CD1c-positive myeloid dendritic cell (primary cell): ENCODE measurements at regions not wholly inside any gene's neighbourhood (a gene's known extent, or its start where the extent isn't known, plus 50 kb on each side); places are given as distances from the start of the nearest gene placed in this dataset.

Source experiments
- DNase-seq: peaks from one replicate; pipeline ENCODE4 v3.0.0-alpha.2; 2016; ENCODE audit errors: extremely low spot score

DNA sequence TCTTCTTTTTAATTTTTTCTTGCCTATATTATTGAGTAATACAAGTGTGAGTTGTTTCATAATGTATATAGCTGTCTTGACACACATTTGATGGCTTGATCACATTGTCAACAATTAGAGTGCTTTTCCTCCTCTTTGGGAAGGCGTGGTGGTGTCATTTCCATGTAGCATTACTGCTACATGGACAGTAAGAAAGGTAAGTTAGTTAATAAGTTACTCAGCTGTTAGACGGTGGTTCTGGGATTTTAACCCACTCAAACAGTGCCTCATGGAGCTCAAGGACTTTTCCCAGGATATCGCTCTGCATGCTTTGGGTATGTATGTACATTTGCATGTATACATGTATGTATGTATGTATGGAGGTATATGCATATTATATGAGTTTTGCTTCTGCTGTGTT is 94.6 kb downstream of the HAPSTR1 start:
- no peak for DNase-seq

DNA sequence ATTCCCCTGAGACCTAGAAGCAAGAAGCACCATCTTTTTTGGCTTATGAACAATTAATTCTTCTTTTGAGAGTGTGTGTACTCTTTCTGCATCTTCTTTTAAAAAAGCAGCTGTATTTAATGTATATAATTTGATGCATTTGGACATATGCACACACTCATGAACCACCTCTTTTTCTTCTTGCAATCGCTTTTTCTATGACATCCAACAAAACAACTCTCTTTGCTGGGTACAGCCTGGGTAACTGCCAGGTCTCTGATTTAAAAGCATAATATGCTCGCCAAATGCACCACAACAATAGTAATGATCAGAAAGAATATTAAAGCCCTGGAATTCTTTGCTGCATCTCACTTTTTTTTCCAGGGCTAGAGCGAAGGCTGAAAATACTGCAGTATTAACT is 97.3 kb downstream of the HAPSTR1 start:
- DNase-seq: no peak

DNA sequence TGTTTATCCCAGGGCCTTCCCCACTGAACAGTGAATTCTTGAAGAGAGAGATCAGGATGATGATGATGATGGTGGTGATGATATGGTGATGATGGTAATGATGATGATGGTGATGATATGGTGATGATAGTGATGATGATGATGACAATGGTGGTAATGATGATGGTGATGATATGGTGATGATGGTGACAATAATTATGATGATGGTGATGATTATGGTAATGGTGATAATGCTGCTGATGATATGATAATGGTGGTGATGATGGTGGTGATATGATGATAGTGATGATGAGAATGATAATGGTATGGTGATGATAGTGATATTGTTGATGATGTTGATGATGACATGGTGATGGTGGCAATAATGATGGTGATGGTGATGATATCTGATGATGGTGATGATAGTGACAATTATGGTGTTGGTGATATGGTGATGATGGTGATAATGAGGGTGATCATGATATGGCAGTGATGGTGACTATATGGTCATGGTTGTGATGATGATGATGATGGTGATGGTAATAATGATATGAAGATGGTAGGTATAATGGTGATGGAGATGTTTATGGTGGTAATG is 99.9 kb downstream of the HAPSTR1 start:
- DNase-seq: no peak

DNA sequence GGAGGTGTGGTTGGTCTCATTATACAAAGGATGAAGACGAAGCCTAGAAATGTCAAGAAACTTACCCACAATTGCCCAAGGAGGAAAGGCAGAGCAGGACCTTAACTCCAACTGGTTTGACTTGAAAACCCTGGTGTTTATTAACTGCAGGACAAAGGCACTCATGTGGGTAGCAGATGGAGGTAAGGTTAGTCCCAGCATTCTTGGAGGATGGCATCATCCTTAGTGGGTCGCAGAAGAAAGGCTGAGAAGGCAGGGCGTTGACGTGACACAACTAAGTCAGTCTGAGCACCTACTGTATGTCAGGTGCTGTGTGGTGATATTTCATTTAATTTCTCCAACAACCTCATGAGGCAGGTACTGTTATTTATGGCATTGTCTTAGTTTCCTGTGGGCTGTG is 101.3 kb downstream of the HAPSTR1 start:
- DNase-seq: no peak

DNA sequence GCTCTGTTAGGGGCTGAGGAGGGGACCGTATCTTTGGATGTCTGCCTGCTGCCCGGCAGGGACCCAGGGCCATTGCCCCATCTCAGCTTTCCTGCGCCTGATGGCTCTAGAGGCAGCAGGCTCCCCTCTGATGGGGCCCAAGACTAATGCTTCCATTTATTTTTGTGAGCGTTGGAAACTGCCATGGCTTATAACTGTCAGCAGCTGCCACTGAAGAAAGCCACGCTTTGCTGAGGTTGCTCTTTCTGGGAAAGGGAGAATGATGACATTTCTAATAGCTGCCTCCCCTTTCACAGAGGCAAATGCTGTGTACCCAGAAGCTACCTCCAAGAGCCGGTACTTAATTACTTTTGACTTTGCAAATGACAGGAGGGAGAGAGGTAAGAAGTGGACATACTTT is 103.8 kb downstream of the HAPSTR1 start:
- DNase-seq: no peak

DNA sequence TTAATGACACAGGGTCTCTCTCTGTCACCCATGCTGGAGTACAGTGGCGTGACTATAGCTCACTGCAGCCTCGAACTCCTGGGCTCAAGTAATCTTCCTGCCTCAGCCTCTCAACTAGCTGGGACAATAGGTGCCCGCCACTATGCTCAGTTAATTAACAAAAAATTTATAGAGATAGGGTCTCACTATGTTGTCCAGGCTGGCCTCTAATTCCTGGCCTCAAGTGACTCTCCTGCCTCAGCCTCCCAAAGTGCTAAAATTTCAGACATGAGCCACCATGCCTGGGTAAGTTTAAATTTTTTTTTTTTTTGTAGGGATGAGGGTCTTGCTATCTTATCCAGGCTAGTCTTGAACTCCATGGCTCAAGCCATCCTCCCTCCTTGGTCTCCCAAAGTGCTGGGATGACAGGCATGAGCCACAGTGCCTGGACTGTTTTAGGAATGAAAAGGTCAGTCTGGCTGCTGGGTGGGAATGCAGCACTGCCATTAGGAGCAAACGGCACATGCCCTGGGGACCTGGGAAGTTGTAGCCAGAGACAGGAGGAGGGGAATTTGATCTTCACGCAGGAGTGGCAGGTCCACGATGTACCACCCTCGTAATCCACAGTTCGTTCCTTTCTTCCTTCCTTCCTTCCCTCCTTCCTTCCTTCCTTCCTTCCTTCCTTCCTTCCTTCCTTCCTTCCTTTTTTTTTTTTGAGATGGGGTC is 106.7 kb downstream of the HAPSTR1 start:
- no peak for DNase-seq

DNA sequence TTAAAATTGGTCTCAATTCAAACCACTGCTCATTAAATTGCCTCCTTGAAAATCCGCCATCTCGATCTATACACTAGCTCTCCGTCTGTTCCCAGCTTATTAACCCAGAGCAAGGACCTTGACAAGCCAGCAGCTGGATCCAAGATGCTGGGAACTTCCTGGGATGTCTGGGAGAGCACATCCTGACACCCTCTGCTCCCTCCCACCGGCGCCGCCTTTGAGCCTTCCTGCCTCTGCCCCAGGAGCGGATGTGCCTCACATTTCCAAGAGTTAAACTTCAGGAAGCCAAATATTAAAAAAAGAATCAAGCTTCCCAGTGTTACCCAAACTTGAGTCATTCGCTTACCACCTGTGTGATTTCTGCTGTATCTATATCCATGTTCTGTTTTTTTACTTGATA is 107.9 kb downstream of the HAPSTR1 start:
- DNase-seq: no peak

DNA sequence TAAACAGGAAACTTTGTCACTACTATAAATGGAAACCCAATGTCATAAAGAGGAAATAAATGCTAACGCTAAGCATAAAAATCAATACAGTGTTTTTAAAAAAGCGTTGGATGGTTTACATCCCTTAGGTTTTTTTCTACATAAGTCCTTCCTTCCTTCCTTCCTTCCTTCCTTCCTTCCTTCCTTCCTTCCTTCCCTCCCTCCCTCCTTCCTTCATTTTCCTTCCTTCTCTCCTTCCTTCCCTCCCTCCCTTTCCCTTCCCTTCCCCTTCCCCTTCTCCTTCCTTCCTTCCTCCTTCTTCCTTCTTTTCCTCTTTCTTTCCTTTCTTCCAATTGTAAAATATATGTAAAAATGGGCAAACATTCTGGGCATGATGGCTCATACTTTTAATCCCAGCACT is 108.3 kb downstream of the HAPSTR1 start:
- DNase-seq: no peak

DNA sequence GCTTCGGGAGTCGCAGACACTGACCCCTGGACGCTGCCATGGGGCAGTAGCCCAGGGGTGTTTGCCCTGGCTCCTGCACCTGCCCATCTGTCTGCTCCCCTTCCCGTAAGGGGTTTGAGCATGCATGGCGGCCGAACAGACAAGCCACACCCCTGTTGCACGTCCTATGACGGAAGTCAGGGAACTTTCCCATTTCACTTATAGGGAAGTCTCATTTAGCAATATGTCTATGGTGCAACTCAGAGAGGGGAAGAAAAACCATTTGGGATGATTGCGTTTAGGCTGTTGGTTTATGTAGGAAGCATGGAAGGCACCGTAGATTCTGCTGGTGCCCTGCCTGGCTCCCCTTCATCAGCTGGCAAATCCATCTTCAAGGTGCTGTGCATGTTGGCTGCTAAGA is 112.5 kb downstream of the HAPSTR1 start:
- DNase-seq: peak; percentile 6

DNA sequence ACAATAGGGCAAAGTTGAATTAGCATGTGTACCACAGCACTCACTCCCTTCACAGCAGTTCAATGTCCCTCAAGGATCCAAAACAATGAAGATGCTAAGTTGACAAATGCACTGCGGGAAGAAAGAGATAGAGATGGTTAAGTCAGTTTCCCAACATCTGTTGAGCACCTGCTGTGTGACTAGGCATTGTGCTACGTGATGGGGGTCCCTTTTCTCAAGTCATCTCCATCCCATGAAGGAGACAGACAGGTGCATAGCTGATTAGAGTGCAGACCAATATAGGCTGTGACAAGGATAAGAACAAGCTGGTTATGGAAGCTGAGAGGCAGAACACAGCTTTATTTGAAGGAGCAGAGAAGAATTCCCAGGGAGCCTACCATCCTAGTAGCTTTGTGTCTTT is 114.2 kb downstream of the HAPSTR1 start:
- no peak for DNase-seq

DNA sequence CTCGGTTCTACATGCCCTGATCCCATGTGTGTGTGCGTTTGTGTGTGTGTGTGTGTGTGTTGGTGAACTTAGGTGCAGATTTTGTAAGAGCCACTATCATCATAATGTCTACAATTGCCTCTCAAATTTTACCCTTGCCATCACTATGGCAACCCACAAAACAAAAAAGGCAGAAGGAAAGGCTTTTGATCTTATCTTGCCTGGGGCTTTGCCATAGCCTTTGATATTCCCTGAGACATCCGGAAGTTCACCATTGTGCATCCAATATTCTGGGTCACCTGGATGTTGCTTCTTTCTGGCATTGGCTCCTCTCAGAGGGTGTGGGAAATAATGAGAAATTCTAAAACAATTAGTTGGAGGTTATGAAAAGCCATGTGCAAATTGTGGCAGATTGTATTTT is 114.7 kb downstream of the HAPSTR1 start:
- DNase-seq: no peak

DNA sequence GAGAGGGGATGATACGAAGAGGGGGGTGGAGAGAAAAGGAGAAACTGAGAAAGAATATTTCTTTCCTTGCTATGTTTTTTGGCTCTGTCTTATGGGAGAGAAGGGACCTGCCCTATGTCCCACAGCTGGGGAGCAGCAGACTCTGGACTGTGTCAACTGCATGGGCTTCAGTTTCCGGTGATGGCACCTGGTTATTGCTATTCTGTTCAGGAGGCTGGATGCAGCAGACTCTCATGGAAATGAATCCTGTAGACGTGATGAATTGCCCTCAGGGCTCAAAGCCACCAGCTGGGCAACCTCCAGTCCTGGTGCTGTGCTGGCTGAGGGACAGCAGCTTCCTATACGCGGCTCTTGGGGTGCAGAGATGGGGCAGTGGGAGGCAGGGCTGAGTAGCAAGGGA is 121.2 kb downstream of the HAPSTR1 start:
- no peak for DNase-seq

DNA sequence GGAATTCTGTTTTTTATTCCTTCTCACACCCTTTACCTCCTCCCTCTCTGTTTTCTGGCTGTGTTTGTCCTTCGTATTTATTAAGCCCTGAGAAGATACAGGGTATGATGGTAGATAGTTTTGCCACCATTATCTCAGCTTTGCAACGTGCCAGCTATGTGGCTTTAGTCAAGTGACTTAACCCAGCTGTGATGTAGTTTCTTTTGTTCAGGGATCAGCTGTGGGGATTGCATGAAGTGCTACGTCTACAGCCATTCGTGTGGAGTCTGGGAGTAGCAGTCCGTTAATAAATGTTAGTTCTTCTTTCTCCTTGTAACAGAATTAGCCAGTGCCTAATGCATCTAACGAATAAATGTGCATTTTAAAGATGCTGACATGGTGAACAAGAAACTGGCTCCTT is 128.4 kb downstream of the HAPSTR1 start:
- no peak for DNase-seq

DNA sequence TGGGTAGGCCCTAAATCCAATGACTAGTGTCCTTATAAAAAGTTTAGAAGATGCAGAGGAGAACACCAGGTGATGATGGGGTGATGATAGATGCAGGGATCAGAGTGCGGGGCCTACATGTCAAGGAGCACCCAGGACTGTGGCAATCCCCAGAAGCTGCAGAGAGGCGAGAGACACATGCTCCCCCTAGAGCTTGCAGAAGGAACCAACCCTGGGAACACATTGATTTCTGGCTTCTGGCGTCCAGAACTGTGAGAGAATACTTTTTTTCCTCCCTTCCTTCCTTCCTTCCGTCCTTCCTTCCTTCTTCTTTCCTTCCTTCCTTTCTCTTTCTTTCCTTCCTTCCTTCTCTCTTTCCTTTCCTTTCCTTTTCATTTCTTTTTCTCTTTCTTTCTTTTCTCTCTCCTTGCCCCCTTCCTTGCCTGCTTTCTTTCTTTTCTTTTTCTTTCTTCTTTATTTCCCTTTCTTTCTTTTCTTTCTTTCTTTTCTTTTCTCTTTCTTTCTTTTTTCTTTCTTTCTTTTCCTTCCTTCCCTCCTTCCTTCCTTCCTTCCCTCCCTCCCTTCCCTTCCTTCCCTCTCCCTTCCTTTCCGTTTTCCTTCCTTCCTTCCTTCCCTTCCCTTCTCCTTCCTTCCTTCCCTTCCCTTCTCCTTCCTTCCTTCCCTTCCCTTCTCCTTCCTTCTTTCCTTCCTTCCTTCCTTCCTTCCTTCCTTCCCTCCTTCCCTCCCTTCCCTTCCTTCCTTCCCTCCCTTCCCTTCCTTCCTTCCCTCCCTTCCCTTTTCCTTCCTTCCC is 134.3 kb downstream of the HAPSTR1 start:
- no peak for DNase-seq

DNA sequence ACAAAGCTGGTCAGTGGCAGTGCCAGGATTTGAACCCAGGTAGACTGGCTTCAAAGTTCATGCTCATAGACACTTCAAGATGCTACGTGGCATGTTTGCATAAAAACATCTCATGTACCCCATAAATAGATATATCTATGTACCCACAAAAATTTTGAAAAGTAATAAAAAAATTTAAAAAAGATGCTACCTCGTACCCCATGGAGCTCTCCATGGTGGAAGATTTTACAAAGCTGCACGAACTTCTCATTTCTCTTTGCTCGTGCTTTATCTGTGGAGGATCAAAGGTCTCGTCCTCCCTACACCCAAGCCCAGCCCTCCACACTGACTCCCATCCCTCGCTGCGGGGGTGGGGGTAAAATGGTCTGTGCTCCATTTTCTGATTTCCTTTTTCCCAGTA is 135.5 kb downstream of the HAPSTR1 start:
- no peak for DNase-seq

DNA sequence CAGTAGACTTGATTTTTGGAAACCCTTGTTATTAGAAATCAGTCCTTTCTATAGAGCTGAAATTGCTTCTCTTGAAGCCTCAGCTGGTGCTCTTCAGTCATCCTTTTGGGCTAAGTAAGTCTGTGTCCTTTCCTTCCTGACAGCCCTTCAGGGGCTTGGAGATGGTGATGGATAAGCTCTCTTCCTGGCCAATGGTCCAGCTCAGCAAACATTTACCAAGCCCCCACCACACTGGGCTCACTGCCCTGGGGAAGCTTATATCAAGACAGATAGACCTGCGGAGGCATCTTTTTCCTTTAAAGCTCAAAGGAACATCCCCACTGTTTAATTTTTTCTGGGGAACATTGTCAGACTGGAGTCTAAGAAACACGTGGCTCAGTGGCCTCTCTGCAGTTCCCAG is 139.6 kb downstream of the HAPSTR1 start:
- DNase-seq: no peak

DNA sequence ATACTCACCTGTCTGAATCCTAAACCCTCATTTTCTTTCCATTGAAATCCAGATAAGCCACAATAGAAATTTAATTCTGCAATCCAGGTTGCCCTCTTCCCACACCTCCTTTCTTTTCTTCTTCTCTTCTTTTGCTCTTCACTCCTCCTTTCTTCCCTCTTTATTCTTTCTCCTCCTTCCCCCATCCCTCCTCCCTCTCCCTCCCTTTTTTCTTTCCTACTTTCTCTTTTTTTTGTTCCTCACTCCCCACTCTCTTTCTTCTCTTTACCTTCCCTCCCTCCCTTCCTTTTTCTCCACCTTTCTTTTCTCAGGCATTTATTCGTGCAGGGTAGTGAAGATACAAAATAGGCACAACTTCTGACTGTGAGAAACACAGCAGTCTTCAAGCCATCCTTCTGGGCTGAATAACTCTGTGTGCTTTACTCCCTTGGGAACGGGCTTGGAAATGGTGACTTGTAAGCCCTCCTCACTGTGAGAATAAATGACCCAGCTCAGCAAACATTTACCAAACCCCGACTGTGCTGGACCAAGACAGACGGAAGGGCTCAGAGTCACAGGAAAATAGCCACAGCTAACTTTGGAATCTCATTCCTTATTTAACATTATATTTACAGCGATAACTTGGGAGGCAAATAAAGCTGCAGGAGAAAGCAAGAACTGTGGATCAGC is 140.8 kb downstream of the HAPSTR1 start:
- no peak for DNase-seq

DNA sequence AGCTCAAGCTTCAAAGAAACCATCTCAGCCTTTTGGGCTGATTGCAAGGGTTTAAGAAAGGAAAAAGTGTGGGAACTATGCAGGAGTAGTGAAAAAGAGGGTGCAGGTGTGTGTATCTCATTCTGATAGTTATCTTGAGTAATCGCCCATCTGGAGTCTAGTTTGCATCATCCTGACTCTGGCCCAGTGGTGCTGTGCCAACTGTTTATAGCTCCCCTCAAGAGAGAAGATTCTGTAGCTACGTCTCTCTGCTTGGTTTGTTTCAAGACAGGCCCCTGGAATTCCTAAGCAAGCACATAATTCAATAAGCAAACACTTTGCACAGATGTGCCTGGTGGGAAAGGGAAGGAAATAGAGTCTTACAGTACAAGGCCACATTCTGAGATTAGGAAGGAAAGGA is 144.4 kb downstream of the HAPSTR1 start:
- DNase-seq: no peak

DNA sequence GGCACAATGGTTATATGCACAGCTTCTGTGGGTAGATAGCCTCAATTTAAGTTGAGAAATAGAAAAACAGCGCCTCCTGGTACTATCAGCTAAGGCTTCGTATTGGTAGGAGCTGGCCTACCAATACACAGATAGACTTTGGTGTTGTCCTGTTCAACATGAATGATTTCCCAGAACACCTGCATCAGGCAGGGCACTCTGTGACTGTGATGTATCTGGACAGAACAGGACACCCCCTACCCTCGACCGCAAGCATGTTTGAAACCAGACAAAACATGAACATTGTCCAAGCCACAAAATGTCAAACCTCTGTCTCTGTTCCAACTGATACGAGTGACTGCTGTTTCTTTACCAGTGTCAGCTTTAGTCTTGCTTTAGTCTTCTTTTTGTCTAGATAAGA is 144.9 kb downstream of the HAPSTR1 start:
- DNase-seq: no peak

DNA sequence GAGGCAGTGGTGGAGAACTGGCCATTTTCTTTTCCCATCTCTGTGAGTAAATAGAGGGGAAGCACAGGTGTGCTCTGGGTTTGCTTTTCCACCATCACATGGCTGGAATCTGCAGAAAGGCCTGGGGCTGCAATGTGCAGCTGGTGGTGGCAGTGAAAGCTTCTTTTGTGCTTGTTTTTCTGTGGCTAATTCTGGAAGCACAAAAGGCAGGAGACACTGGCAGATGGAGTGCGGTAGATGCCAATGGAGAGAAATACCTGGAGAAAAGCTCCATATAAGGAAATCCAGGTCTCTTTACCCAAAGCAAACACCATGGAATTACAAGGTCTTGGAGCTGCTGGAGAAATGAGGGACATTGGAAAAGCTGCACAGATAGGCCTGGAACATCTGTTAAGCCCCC is 146.9 kb downstream of the HAPSTR1 start:
- no peak for DNase-seq

DNA sequence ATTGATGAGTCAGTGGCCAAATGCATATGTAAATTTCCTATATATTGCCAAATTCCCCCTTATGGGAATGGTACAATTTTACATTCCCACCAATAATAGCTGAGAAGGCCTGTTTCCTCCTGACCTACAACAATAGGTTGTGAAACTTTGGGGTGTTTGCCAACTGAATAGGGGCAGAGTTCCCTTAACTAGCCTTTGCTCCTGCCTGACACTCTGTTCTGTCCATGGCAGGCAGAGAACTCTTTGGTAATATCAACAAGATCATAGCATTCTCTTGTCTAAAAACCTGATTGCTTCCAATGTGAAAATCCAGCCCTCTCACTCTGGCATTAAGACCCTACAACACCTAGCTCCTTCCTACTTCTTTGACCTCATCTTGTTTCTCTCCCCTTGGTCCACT is 149.7 kb downstream of the HAPSTR1 start:
- DNase-seq: no peak

DNA sequence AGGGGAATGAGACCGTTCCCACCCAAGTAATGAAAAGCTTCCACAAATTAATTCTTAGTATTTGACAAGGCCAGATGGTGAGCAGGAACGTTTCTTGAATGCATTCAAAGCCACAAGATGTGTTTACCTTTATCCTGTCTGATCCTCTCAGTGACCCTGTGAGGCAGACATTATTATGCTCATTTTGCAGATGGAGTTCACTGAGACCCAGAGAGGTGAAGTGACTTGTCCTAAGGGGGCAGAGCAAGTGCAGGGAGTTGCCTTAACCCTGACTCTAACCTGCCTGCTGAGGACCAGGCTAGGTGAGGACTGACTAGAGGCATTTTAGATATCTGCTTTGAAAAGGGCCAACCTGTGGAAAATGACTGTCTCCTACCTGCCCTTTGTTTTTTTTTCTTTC is 156.7 kb downstream of the HAPSTR1 start:
- DNase-seq: no peak

DNA sequence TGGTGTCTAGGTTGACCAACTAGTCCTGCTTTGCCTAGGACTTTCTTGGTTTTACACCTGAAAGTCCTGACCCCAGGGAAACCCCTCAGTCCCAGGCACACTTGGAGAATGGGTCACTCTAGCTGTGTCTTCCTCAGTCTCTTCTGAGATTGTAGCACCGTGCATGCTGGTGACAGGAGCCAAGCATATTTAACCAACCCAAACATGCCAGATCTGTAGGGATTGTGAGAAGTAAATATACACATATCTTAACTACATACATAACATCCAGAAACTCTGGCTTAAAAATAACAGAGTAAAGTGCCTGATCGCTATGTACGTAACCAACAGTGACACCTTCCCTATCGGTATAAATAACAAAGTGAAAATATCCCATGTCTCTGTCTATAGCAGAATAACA is 158.1 kb downstream of the HAPSTR1 start:
- no peak for DNase-seq
